Omental fat pad (tissue), 3 donors: ENCODE measurements at regions not wholly inside any gene's neighbourhood (a gene's known extent, or its start where the extent isn't known, plus 50 kb on each side); places are given as distances from the start of the nearest gene placed in this dataset.

Experiments
- ATAC-seq: fragments of 150-250 bp; one replicate; pipeline ENCODE4 v1.9.1; 2016; ENCODE audit warnings: mild to moderate bottlenecking, moderate library complexity; ENCODE audit not compliant: low FRiP score
- DNase-seq: peaks from one replicate; pipeline ENCODE4 v3.0.0-alpha.2; 2019; ENCODE audit warnings: low spot score
- TF ChIP-seq, protein P1 (sequence below), 3 donors: fragments of 450-650 bp; IDR thresholded peaks; one replicate each; pipeline ENCODE4 v1.5.1; 2016 to 2017; ENCODE audit warnings: antibody characterized with exemption in 3 of 3, mild to moderate bottlenecking in 3 of 3, moderate library complexity in 2 of 3

DNA sequence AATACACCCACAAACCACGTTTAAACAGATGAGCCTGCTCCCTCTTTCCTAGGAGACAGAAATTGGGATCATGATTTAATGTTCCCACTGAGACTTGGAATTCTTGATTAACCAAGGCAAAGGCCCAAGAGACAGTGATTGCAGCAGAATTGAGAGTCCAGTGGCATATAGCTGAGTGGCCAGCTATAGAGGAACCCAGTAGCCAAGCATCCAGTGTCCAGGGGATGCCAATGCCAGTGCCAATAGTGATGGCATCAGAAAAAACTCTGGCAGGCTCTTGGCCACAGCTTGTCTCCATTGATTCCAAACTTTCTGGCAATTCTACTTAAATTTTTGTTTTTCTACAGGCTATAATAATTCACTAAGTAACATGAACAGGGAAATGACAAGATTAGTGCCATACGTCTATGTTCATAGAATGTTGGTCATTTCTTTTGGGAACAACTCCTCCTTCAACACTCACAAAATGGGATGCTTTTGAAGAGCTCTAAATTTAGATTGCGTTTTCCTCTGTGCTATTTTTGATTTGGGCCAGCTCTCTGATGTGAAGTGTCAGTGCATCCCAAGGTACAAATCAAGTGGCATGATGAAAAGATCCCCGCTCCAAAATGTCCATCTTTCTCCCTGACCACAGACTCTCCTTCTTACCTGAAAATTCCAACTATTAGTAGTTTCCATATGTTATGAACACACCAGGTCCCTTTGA lies 83.1 kb upstream of the A1CF start:
- DNase-seq (no peak), ATAC-seq (no peak)
- TF ChIP-seq, protein P1, sequence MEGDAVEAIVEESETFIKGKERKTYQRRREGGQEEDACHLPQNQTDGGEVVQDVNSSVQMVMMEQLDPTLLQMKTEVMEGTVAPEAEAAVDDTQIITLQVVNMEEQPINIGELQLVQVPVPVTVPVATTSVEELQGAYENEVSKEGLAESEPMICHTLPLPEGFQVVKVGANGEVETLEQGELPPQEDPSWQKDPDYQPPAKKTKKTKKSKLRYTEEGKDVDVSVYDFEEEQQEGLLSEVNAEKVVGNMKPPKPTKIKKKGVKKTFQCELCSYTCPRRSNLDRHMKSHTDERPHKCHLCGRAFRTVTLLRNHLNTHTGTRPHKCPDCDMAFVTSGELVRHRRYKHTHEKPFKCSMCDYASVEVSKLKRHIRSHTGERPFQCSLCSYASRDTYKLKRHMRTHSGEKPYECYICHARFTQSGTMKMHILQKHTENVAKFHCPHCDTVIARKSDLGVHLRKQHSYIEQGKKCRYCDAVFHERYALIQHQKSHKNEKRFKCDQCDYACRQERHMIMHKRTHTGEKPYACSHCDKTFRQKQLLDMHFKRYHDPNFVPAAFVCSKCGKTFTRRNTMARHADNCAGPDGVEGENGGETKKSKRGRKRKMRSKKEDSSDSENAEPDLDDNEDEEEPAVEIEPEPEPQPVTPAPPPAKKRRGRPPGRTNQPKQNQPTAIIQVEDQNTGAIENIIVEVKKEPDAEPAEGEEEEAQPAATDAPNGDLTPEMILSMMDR (IDR thresholded peaks at IDR 0.05): no peak

DNA sequence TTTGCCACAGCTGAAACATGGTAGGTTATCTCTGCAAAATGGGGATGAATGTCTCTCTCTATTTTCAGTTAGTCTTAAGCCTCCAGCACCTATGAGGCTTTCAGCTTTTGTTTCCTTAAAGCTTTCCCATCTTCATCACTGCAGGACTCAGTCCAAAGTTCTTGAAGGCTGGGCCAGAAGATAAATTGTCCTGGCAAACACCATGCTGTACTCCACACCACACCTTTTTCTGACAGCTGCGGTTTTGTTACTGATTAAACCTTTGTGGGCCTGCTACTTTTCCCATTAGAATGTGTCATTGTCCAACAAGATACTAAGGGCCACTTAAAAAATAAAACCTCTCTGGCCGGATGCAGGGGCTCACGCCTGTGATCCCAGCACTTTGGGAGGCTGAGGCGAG lies 87.2 kb upstream of the A1CF start:
- TF ChIP-seq, protein P1 (IDR thresholded peaks at IDR 0.05): no peak
- DNase-seq: no peak
- no peak for ATAC-seq

DNA sequence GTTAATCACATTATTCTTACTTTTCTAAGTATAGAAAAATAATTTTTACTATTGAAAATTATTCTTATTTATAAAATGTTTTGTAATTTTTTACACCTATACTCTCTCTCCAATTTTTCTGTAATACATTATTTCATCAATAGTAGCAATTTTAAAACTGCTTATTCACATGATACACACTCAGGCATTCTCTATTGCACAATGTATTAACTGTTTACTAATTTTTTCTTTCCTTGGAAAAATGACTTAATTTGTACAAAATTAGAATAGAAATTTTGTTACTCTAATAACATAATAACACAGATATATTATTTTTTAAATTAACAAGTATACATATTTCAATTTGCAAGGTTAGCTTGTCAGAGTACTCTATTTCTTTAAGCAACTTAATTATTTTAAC lies 92.9 kb upstream of the PRKG1 start:
- DNase-seq (no peak), ATAC-seq (no peak)
- TF ChIP-seq, protein P1 (IDR thresholded peaks at IDR 0.05): no peak

DNA sequence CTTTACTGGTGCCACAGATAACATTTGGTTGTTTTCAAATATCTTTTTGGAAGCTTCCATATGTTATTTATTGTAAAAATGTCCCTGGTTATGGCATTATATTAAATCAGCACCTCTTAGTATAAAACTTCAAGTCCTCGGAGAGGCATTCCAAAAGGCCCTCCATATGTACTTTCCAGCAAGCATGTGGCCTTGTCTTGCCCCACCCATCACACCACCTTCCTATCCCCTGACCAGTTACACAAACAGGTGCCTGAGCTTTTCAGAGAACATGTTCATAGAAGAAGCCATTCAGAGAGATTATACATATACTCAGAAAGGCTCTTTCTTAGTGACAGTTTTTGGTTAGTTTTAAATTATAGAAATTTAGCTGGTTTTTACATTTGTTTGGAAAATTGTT lies 92.4 kb upstream of the PRKG1 start:
- TF ChIP-seq, protein P1 (IDR thresholded peaks at IDR 0.05): no peak
- ATAC-seq (no peak), DNase-seq (no peak)

DNA sequence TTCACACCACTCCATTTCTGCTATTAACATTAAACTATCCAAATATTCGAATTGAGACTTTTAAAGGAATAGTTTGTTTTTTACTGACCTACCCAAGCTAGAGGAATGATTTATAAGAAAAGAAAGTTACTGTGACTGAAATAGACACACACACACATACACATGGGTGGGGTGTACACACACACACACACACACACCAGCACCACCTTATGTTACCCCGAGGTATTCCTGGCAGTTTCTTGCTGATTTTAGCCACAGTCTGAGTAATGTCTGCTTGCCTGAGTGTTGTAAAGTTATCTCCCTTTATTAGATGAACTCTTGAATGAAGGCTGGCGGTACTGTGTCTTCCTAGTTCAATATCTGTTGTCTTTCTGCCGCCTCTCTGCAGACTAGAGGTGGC lies 91.3 kb upstream of the PRKG1 start:
- DNase-seq (no peak), ATAC-seq (no peak)

DNA sequence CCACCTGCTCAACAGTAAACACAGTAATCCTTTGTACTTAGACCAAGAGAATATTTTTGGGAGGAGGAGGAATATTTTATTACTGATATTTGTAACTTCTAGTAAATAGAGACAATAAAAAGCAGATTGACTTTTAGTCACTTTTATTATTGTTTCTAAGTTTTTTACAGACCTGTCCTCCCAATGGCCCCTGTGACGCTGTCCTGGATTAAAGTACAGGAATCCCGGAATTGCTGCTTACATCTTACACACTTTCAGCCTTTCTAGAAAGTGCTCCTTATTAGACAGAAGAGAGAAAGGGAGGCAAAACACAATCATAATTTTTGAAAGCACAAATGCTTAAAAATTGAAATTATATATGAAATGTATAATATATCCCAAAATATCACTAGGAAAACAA lies 86.4 kb upstream of the PRKG1 start:
- DNase-seq (no peak), ATAC-seq (no peak)

More for the DNA sequence above, 91.3 kb upstream of the PRKG1 start:
- TF ChIP-seq, protein P1 (IDR thresholded peaks at IDR 0.05): no peak

DNA sequence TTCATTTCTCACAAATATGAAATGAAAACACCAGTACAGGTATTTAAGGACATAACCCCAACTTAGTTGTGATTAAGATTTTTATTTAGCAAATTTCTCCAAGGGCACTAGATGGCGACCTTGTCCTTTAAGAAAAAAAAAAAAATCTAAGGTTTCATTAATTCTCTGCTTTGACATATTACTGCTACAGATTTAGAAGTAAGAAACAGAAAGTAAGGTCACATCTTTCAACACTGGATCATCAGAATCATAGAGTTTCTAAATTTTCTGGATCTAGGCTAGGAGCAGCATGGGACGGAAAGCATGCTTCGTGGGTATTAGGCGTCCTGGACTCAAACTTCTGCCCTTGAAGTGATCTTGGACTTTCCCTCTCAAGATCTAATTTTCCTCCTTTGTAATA lies 85.5 kb upstream of the PRKG1 start:
- TF ChIP-seq, protein P1 (IDR thresholded peaks at IDR 0.05): no peak
- no peak for DNase-seq
- ATAC-seq: no peak

More for the DNA sequence above, 86.4 kb upstream of the PRKG1 start:
- TF ChIP-seq, protein P1 (IDR thresholded peaks at IDR 0.05): no peak
